GM10266 (cell line): ENCODE measurements at regions not wholly inside any gene's neighbourhood (a gene's known extent, or its start where the extent isn't known, plus 50 kb on each side); places are given as distances from the start of the nearest gene placed in this dataset.

Experiments used
- DNase-seq: peaks from one replicate; pipeline ENCODE4 v3.0.0; 2012; ENCODE audit errors: extremely low spot score
- CTCF ChIP-seq: IDR thresholded peaks from 2 replicates; pipeline ENCODE4 v1.5.1; 2012; ENCODE audit warnings: mild to moderate bottlenecking, low read depth; ENCODE audit not compliant: control insufficient read depth, insufficient read depth; ENCODE audit errors: missing control alignments

- no peak for TF ChIP-seq CTCF
Observed at GRCh38 chr2:45191976-45192375, 182.7 kb upstream of the SIX2 start.

GRCh38 chr2:45191146-45191863, 182.1 kb upstream of the SIX2 start:
- no peak for DNase-seq
- no peak for TF ChIP-seq CTCF

More at GRCh38 chr2:45191976-45192375, 182.7 kb upstream of the SIX2 start:
- DNase-seq, result no peak

- TF ChIP-seq CTCF, result no peak
- no peak for DNase-seq
Observed at GRCh38 chr2:45190481-45190942, 181.3 kb upstream of the SIX2 start.

GRCh38 chr2:45184606-45185005, 175.4 kb upstream of the SIX2 start:
- TF ChIP-seq CTCF, result no peak
- no peak for DNase-seq

GRCh38 chr2:45182667-45183295, 173.5 kb upstream of the SIX2 start:
- no peak for DNase-seq
- no peak for TF ChIP-seq CTCF

- no peak for DNase-seq
- TF ChIP-seq CTCF, result no peak
Observed at GRCh38 chr2:45180779-45181178, 171.5 kb upstream of the SIX2 start.
